Neural progenitor cell (in vitro differentiated cells): ENCODE measurements at regions not wholly inside any gene's neighbourhood (a gene's known extent, or its start where the extent isn't known, plus 50 kb on each side); places are given as distances from the start of the nearest gene placed in this dataset.

Experiments
- EZH2 ChIP-seq: fragments of 200-600 bp; sonication (generic); IDR thresholded peaks from 2 replicates; pipeline ENCODE4 v1.6.1; 2017; ENCODE audit warnings: antibody characterized with exemption, mild to moderate bottlenecking, moderate library complexity
- EZH2phosphoT487 ChIP-seq: fragments of 200-600 bp; sonication (generic); IDR thresholded peaks from 2 replicates; pipeline ENCODE4 v1.6.1; 2017; ENCODE audit warnings: antibody characterized with exemption
- TF ChIP-seq, protein P1 (sequence below): fragments of 200-600 bp; sonication (generic); IDR thresholded peaks from 2 replicates; pipeline ENCODE4 v1.5.1; 2017; ENCODE audit warnings: antibody characterized with exemption, mild to moderate bottlenecking

DNA sequence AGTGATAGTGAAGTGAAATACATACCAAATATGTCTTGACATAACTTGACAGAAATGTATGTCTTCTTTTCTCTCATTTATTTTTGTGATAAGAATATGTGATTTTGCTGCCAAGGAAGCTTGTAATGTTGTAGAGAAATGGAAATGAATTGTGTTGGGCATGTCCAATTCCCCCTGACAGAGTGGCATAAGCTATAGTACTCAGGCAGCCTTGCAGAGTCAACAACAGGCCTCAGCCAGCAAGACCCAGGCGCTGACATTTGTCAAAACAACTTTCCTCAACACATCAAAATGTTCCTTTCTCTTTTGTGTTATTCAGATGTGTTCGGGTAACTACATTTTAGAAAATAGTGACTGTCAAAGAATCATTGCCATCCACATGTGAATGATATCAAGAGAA is 538.1 kb upstream of the ATP11B start:
- TF ChIP-seq, protein P1, sequence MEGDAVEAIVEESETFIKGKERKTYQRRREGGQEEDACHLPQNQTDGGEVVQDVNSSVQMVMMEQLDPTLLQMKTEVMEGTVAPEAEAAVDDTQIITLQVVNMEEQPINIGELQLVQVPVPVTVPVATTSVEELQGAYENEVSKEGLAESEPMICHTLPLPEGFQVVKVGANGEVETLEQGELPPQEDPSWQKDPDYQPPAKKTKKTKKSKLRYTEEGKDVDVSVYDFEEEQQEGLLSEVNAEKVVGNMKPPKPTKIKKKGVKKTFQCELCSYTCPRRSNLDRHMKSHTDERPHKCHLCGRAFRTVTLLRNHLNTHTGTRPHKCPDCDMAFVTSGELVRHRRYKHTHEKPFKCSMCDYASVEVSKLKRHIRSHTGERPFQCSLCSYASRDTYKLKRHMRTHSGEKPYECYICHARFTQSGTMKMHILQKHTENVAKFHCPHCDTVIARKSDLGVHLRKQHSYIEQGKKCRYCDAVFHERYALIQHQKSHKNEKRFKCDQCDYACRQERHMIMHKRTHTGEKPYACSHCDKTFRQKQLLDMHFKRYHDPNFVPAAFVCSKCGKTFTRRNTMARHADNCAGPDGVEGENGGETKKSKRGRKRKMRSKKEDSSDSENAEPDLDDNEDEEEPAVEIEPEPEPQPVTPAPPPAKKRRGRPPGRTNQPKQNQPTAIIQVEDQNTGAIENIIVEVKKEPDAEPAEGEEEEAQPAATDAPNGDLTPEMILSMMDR, result no peak
- TF ChIP-seq EZH2, result no peak
- TF ChIP-seq EZH2phosphoT487, result no peak
